OCI-LY3 (cell line): ENCODE measurements at regions not wholly inside any gene's neighbourhood (a gene's known extent, or its start where the extent isn't known, plus 50 kb on each side); places are given as distances from the start of the nearest gene placed in this dataset.

Experiments used
- H2AFZ ChIP-seq: fragments of 200-600, 300-600 bp; shearing (Covaris generic); 2 replicates; pipeline ENCODE4 v1.6.0; 2014; ENCODE audit warnings: antibody characterized with exemption, low read depth, low read length
- H3K27ac ChIP-seq: fragments of 200-600, 300-600 bp; sonication (generic); 2 replicates; pipeline ENCODE4 v1.5.1; 2014; ENCODE audit warnings: mild to moderate bottlenecking, low read length, moderate library complexity, mixed read lengths
- H3K27me3 ChIP-seq: fragments of 200-600, 300-600 bp; sonication (generic); 2 replicates; pipeline ENCODE4 v1.6.1; 2014; ENCODE audit warnings: low read depth, low read length, mixed read lengths
- H3K36me3 ChIP-seq: fragments of 200-600, 300-600 bp; sonication (generic); replicated peaks from 2 replicates; pipeline ENCODE3; 2014; ENCODE audit warnings: low read depth, low read length, mixed read lengths
- H3K4me1 ChIP-seq: fragments of 300-600, 200-600 bp; sonication (generic); 2 replicates; pipeline ENCODE4 v1.6.1; 2014; ENCODE audit warnings: low read length, mixed read lengths
- H3K4me2 ChIP-seq: fragments of 200-600, 300-600 bp; sonication (generic); 2 replicates; pipeline ENCODE4 v1.6.1; 2014; ENCODE audit warnings: low read length, mixed read lengths
- H3K4me3 ChIP-seq: fragments of 300-600, 200-600 bp; sonication (generic); 2 replicates; pipeline ENCODE4 v1.5.1; 2014; ENCODE audit warnings: antibody characterized with exemption, mild to moderate bottlenecking, low read length, moderate library complexity
- H3K79me2 ChIP-seq: fragments of 300-600, 200-600 bp; shearing (Covaris generic); 2 replicates; pipeline ENCODE4 v1.6.1; 2014; ENCODE audit warnings: mild to moderate bottlenecking, low read length, mixed read lengths
- H3K9ac ChIP-seq: fragments of 300-600, 200-600 bp; shearing (Covaris generic); 2 replicates; pipeline ENCODE4 v1.6.0; 2014; ENCODE audit warnings: mild to moderate bottlenecking, low read length, moderate library complexity
- H3K9me3 ChIP-seq: fragments of 200-600, 300-600 bp; shearing (Covaris generic); 2 replicates; pipeline ENCODE4 v1.6.1; 2014; ENCODE audit warnings: low read length, mixed read lengths; ENCODE audit not compliant: insufficient read depth
- H4K20me1 ChIP-seq: fragments of 200-600, 300-600 bp; sonication (generic); 2 replicates; pipeline ENCODE4 v1.6.1; 2016; ENCODE audit warnings: low read length, mixed read lengths; ENCODE audit not compliant: insufficient read depth
- EZH2phosphoT487 ChIP-seq: fragments of 200-600 bp; shearing (Covaris generic); IDR thresholded peaks from 2 replicates; pipeline ENCODE4 v1.6.1; 2018; ENCODE audit warnings: antibody characterized with exemption, mixed run types, low read depth
- TF ChIP-seq, protein P1 (sequence below): fragments of 200-600, 300-600 bp; sonication (generic); IDR thresholded peaks from 2 replicates; pipeline ENCODE4 v1.5.1; 2014; ENCODE audit warnings: antibody characterized with exemption, low read length, low read depth

DNA sequence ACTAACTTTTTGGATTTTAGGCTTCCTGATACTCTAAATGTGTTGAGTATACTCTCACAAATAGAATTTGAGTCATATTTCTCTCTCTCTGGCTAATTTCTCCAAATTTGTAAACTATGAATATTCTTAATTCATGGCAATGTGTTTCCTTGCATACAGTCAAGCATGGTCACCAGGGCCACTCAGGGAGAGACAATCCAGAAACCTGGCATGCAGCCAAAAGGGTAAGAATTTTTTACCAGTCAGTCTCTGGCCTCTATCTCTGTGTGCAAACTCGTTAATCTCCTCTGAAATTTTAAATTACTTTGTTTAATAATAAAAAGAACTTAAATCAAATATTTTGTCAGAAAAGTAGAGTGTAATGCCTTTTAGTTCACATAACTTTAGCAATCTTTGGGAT, 179.8 kb downstream of the OR13H1 start:
- Histone ChIP-seq H3K9ac (no peak overlapping the region), H2AFZ (no peak overlapping the region), H4K20me1 (no peaks in the 10 kb centered on the region), H3K4me3 (no peak overlapping the region), H3K27ac (no peak overlapping the region), H3K27me3 (no peaks in the 10 kb centered on the region), H3K4me1 (no peaks in the 10 kb centered on the region), H3K4me2 (no peak overlapping the region), H3K79me2 (no peaks in the 10 kb centered on the region), H3K9me3 (no peaks in the 10 kb centered on the region), H3K36me3 (no peaks in the 10 kb centered on the region)
- no peak for TF ChIP-seq EZH2phosphoT487
- TF ChIP-seq, protein P1, sequence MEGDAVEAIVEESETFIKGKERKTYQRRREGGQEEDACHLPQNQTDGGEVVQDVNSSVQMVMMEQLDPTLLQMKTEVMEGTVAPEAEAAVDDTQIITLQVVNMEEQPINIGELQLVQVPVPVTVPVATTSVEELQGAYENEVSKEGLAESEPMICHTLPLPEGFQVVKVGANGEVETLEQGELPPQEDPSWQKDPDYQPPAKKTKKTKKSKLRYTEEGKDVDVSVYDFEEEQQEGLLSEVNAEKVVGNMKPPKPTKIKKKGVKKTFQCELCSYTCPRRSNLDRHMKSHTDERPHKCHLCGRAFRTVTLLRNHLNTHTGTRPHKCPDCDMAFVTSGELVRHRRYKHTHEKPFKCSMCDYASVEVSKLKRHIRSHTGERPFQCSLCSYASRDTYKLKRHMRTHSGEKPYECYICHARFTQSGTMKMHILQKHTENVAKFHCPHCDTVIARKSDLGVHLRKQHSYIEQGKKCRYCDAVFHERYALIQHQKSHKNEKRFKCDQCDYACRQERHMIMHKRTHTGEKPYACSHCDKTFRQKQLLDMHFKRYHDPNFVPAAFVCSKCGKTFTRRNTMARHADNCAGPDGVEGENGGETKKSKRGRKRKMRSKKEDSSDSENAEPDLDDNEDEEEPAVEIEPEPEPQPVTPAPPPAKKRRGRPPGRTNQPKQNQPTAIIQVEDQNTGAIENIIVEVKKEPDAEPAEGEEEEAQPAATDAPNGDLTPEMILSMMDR, result no peak

DNA sequence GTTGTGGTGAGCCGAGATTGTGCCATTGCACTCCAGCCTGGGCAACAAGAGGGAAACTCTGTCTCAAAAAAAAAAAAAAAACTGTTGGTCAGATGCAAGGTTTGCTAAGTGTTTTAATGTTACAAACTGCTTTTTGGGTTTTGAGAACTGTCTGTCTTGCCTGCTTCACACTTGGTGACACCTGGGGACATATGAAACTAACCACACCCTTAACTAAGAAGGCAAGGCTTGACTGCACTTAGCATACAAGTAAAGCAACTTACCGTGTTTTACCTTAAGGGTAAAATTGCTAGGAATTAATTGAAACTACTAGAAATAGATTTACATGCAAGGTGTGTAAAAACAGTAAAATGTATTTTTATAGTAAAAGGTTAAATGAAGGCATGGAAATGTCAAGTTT, 180.4 kb downstream of the OR13H1 start:
- Histone ChIP-seq H3K4me3 (no peak overlapping the region), H3K4me1 (no peaks in the 10 kb centered on the region), H3K36me3 (no peaks in the 10 kb centered on the region), H3K4me2 (no peak overlapping the region), H4K20me1 (no peaks in the 10 kb centered on the region), H3K79me2 (no peaks in the 10 kb centered on the region), H3K9ac (no peak overlapping the region), H3K9me3 (no peaks in the 10 kb centered on the region), H3K27ac (no peak overlapping the region), H2AFZ (no peak overlapping the region), H3K27me3 (no peaks in the 10 kb centered on the region)
- no peak for TF ChIP-seq EZH2phosphoT487
- TF ChIP-seq, protein P1, result no peak

DNA sequence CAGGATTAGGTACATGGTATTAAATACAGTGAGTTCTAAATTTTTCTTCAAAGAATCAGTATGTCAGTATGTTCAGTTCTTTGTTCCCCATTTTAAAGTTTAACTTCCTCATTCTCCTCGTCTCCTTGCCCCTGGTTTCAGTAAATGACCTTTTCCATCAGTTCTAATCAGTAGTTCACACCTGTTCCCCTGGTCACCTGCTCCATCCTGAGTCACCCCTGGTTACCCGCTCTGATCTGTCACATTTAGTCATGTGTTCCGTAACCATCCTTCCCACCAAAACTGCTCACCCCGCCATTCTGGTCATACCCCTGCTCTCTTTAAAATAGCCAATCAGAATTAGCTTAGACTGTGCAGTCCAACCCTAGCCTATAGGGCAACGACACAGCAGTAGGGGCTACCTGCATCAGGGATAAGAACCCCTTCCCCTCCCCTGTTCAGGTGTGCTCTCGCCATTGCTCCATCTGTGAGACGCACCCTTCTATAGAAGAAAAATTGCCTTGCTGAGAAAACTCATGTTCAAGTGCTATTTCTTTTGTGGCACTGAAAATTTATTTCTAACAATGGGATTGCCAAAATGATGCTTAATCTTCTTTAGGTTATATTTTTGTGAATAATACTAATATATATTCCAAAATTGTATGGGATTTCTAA, 181.3 kb downstream of the OR13H1 start:
- TF ChIP-seq, protein P1, result no peak
- no peak for TF ChIP-seq EZH2phosphoT487
- H3K36me3 ChIP-seq, result no peaks in the 10 kb centered on the region
- H3K79me2 ChIP-seq, result no peaks in the 10 kb centered on the region
- no peaks in the 10 kb centered on the region for H3K9me3 ChIP-seq
- no peak overlapping the region for H3K27ac ChIP-seq
- H3K4me1 ChIP-seq, result no peaks in the 10 kb centered on the region
- no peak overlapping the region for H3K4me3 ChIP-seq
- no peak overlapping the region for H2AFZ ChIP-seq
- H3K27me3 ChIP-seq, result no peaks in the 10 kb centered on the region
- H4K20me1 ChIP-seq, result no peaks in the 10 kb centered on the region
- no peak overlapping the region for H3K9ac ChIP-seq
- H3K4me2 ChIP-seq, result no peak overlapping the region

DNA sequence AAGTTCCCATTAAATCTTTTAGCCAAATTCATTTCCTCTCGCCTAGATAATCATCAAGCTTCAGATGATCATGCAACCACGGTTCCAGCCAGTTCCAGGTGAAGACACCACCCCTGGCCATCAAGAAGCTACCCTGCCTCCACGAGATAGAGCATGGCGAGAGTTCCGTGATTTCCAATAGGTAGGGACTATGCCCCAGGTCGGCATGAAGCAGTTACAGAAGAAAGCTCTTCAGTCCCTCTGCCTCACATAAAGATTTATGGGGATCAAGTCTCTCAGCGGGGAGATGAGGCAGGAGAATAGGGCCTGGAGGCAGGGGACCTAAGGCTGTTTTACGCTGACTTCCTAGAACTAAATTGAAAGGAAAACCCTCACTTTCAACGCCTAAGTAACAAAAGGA, 183.9 kb downstream of the OR13H1 start:
- Histone ChIP-seq H3K36me3 (no peaks in the 10 kb centered on the region), H3K79me2 (no peaks in the 10 kb centered on the region), H3K27ac (no peak overlapping the region), H3K9me3 (no peaks in the 10 kb centered on the region), H4K20me1 (no peaks in the 10 kb centered on the region), H3K27me3 (no peaks in the 10 kb centered on the region), H3K4me3 (no peak overlapping the region), H3K4me2 (no peak overlapping the region), H2AFZ (no peak overlapping the region), H3K9ac (no peak overlapping the region), H3K4me1 (no peaks in the 10 kb centered on the region)
- TF ChIP-seq EZH2phosphoT487, result no peak
- TF ChIP-seq, protein P1, result no peak
